Adrenal gland (tissue), 5 donors: ENCODE measurements at regions not wholly inside any gene's neighbourhood (a gene's known extent, or its start where the extent isn't known, plus 50 kb on each side); places are given as distances from the start of the nearest gene placed in this dataset.

Experiments used
- CTCF ChIP-seq, 6 experiments: fragments of 450-650 bp in 4 of 6; fragments of 200-600 bp in 2 of 6; sonication (generic) in 1 of 6; IDR thresholded peaks; 1 replicate in 5 of 6; 2 replicates in 1 of 6; pipeline versions ENCODE4 v1.5.1 to v1.8.0; 2016 to 2021; ENCODE audit warnings: antibody characterized with exemption in 6 of 6, mild to moderate bottlenecking in 2 of 6, moderate library complexity in 1 of 6
- POLR2A ChIP-seq, 2 donors: fragments of 450-650 bp; IDR thresholded peaks; one replicate each; pipeline ENCODE4 v1.6.1; 2017; ENCODE audit warnings: antibody characterized with exemption in 2 of 2, mild to moderate bottlenecking in 2 of 2, moderate library complexity in 1 of 2
- donor health status: DM: no; HTN: no; CAD: no.

GRCh38 chr15:39242345-39242744 is 338.5 kb upstream of the THBS1 start:
- TF ChIP-seq CTCF (IDR thresholded peaks at IDR 0.05) (no peak), POLR2A (IDR thresholded peaks at IDR 0.05) (no peak)
